Esophagus squamous epithelium (tissue), 4 donors: ENCODE measurements at regions not wholly inside any gene's neighbourhood (a gene's known extent, or its start where the extent isn't known, plus 50 kb on each side); places are given as distances from the start of the nearest gene placed in this dataset.

ENCODE experiments used
- CTCF ChIP-seq, 6 experiments: fragments of 450-650 bp in 4 of 6; fragments of 200-600 bp in 2 of 6; sonication (generic) in 2 of 6; IDR thresholded peaks; one replicate each; pipeline ENCODE4 v1.5.1; 2016 to 2019; ENCODE audit warnings: antibody characterized with exemption in 6 of 6, mild to moderate bottlenecking in 4 of 6, moderate library complexity in 4 of 6
- POLR2A ChIP-seq, 4 donors: fragments of 450-650 bp; IDR thresholded peaks; one replicate each; pipeline ENCODE4 v1.6.1; 2017; ENCODE audit warnings: antibody characterized with exemption in 4 of 4, mild to moderate bottlenecking in 4 of 4, moderate library complexity in 3 of 4

GRCh38 chr2:74741629-74742028 is 87.6 kb downstream of the SEMA4F start:
- TF ChIP-seq CTCF (IDR thresholded peaks at IDR 0.05) = no peak
- TF ChIP-seq POLR2A (IDR thresholded peaks at IDR 0.05) = no peak
